Panc1 (cell line): ENCODE measurements at regions not wholly inside any gene's neighbourhood (a gene's known extent, or its start where the extent isn't known, plus 50 kb on each side); places are given as distances from the start of the nearest gene placed in this dataset.

Experiments
- ATAC-seq: fragments of 200-7000 bp; cut with Tn5 transposase; 2 replicates; pipeline ENCODE4 v1.9.1; 2020; ENCODE audit warnings: mild to moderate bottlenecking, moderate library complexity
- BruUV-seq: library from RNA; stranded (reverse); fragments of 400-500 nt; replicated peaks from 2 replicates; lab custom pipeline; 2021; lab: Mats Ljungman, UMichigan
- CTCF ChIA-PET: fragments of 300-600 bp; sonication (Branson Sonifier 250); formaldehyde crosslinking; loops from one replicate; lab custom pipeline; 2022; ENCODE audit warnings: antibody characterized with exemption; lab: Charles Lee
- POLR2A ChIA-PET: fragments of 300-600 bp; sonication (Branson Sonifier 250); formaldehyde crosslinking; loops from one replicate; lab custom pipeline; 2022; ENCODE audit warnings: antibody characterized with exemption; lab: Charles Lee
- DNase-seq: peaks from one replicate; pipeline ENCODE4 v3.0.0-alpha.2; 2010; ENCODE audit warnings: low read depth, low spot score
- H3K27ac ChIP-seq: 2 replicates; pipeline ENCODE4 v1.5.1; 2011; ENCODE audit warnings: mild to moderate bottlenecking, low read length, inconsistent platforms
- H3K27me3 ChIP-seq: fragments of 200-500 bp; sonication (Bioruptor generic); 2 replicates; pipeline ENCODE4 v1.6.0; 2014; ENCODE audit warnings: low read length, inconsistent platforms; ENCODE audit not compliant: control insufficient read depth, insufficient read depth
- H3K36me3 ChIP-seq: fragments of 200-500 bp; sonication (Bioruptor generic); 2 replicates; pipeline ENCODE4 v1.5.1; 2014; ENCODE audit warnings: inconsistent platforms, mild to moderate bottlenecking, low read length, moderate library complexity; ENCODE audit not compliant: control insufficient read depth, insufficient read depth
- H3K4me1 ChIP-seq: 2 replicates; pipeline ENCODE4 v1.5.1; 2011; ENCODE audit warnings: inconsistent platforms, mild to moderate bottlenecking, low read length, moderate library complexity; ENCODE audit not compliant: control insufficient read depth, insufficient read depth
- H3K4me3 ChIP-seq, 2 experiments: 2 replicates each; pipeline ENCODE4 v1.5.1; 2011 to 2012; ENCODE audit warnings: low read depth in 2 of 2, low read length in 2 of 2, mild to moderate bottlenecking in 2 of 2, inconsistent platforms in 1 of 2, moderate library complexity in 1 of 2
- H3K9me3 ChIP-seq: fragments of 200-500 bp; sonication (Bioruptor generic); 2 replicates; pipeline ENCODE4 v1.5.1; 2014; ENCODE audit warnings: low read depth, mild to moderate bottlenecking, inconsistent platforms, low read length, moderate library complexity; ENCODE audit not compliant: control insufficient read depth, insufficient read depth
- POLR2AphosphoS5 ChIP-seq: IDR thresholded peaks from 2 replicates; pipeline ENCODE4 v1.6.1; 2012; ENCODE audit warnings: mild to moderate bottlenecking, low read depth, low read length, moderate library complexity
- SIN3A ChIP-seq: IDR thresholded peaks from 2 replicates; pipeline ENCODE4 v1.6.1; 2012; ENCODE audit warnings: low read depth, mild to moderate bottlenecking, low read length, moderate library complexity, borderline replicate concordance; ENCODE audit not compliant: insufficient read depth
- TCF7L2 ChIP-seq: IDR thresholded peaks from 2 replicates; pipeline ENCODE4 v1.6.1; 2011; ENCODE audit warnings: mild to moderate bottlenecking, low read depth, low read length, inconsistent platforms
- in situ Hi-C: cut with HindIII; loops from 2 replicates; pipeline ENCODE4 v1.10.0; 2016; ENCODE audit warnings: low sequenced_read_pairs, low pct_unique_long_range_greater_than_20kb
- intact Hi-C: fragments of 100-400 bp; cut with micrococcal nuclease; formaldehyde crosslinking; loops from one replicate; pipeline ENCODE4 v1.10.0; 2022; ENCODE audit not compliant: unreplicated experiment
- TF ChIP-seq, protein P1 (sequence below): fragments of 450-650 bp; IDR thresholded peaks from 2 replicates; pipeline ENCODE4 v1.5.1; 2017; ENCODE audit warnings: mild to moderate bottlenecking
- TF ChIP-seq, protein P2 (sequence below), 2 experiments: IDR thresholded peaks; 2 replicates each; pipeline ENCODE4 v1.6.1; 2011 to 2012; ENCODE audit warnings: low read depth in 2 of 2, control low read depth in 1 of 2, low read length in 1 of 2, mild to moderate bottlenecking in 1 of 2, moderate library complexity in 1 of 2; ENCODE audit not compliant: insufficient read depth in 1 of 2

DNA sequence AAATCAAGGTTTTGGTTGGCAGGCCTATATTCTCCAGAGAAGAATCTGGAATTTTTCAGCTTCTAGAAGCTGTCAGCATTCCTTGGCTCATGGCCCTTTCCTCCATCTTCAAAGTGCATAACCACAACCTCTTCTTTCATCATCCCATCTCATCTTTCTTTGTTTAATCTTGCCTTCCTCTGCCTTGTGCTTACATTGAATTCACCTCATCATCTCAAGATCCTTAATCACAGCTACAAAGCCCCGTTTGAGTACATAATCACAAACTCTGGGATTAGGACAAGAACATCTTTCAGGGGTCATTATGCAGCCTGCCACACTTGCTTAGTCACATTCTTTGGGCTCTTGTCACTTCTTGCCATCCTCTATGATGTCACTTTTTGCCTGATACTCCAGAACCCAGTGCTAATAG is 130.3 kb downstream of the FOXD1 start:
- ChIA-PET CTCF (no interaction called here), POLR2A (no interaction called here)
- Histone ChIP-seq H3K4me1 (no peaks in the 10 kb centered on the region), H3K27me3 (no peaks in the 10 kb centered on the region), H3K27ac (no peak overlapping the region), H3K9me3 (no peaks in the 10 kb centered on the region), H3K4me3 (no peak overlapping the region), H3K36me3 (no peaks in the 10 kb centered on the region)
- no peak for ATAC-seq
- DNase-seq = no peak
- intact Hi-C loops (no loop called here), in situ Hi-C loops (no loop called here)
- TF ChIP-seq, protein P1, sequence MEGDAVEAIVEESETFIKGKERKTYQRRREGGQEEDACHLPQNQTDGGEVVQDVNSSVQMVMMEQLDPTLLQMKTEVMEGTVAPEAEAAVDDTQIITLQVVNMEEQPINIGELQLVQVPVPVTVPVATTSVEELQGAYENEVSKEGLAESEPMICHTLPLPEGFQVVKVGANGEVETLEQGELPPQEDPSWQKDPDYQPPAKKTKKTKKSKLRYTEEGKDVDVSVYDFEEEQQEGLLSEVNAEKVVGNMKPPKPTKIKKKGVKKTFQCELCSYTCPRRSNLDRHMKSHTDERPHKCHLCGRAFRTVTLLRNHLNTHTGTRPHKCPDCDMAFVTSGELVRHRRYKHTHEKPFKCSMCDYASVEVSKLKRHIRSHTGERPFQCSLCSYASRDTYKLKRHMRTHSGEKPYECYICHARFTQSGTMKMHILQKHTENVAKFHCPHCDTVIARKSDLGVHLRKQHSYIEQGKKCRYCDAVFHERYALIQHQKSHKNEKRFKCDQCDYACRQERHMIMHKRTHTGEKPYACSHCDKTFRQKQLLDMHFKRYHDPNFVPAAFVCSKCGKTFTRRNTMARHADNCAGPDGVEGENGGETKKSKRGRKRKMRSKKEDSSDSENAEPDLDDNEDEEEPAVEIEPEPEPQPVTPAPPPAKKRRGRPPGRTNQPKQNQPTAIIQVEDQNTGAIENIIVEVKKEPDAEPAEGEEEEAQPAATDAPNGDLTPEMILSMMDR = no peak
- TF ChIP-seq SIN3A = no peak
- TF ChIP-seq, protein P2, sequence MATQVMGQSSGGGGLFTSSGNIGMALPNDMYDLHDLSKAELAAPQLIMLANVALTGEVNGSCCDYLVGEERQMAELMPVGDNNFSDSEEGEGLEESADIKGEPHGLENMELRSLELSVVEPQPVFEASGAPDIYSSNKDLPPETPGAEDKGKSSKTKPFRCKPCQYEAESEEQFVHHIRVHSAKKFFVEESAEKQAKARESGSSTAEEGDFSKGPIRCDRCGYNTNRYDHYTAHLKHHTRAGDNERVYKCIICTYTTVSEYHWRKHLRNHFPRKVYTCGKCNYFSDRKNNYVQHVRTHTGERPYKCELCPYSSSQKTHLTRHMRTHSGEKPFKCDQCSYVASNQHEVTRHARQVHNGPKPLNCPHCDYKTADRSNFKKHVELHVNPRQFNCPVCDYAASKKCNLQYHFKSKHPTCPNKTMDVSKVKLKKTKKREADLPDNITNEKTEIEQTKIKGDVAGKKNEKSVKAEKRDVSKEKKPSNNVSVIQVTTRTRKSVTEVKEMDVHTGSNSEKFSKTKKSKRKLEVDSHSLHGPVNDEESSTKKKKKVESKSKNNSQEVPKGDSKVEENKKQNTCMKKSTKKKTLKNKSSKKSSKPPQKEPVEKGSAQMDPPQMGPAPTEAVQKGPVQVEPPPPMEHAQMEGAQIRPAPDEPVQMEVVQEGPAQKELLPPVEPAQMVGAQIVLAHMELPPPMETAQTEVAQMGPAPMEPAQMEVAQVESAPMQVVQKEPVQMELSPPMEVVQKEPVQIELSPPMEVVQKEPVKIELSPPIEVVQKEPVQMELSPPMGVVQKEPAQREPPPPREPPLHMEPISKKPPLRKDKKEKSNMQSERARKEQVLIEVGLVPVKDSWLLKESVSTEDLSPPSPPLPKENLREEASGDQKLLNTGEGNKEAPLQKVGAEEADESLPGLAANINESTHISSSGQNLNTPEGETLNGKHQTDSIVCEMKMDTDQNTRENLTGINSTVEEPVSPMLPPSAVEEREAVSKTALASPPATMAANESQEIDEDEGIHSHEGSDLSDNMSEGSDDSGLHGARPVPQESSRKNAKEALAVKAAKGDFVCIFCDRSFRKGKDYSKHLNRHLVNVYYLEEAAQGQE (IDR thresholded peaks at IDR 0.05; ENCODE audit: insufficient read depth in 1 of 2, low read depth in 2 of 2, low read length in 1 of 2) = no peak
- no peak for TF ChIP-seq POLR2AphosphoS5
- TF ChIP-seq TCF7L2 = no peak
- no TSS peak for BruUV-seq

DNA sequence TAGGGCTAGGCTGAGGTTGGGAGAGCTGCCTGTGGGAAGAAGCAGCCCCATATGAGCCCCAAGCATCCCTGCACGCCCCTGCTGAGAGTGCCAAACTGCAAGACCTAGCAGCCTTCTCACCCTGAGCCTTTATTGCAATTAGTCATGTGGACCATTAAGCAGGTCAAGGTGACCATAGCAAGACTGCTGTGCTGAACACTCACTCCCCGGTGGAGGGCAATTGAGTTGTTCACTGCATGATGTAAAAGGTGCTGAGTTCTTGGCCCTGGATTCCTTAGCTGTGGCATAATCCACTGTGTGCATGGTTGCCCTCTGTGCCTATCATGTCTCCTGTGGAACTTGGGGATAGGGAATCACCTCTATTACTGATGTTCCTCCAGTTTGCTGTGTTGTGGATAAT is 131.1 kb downstream of the FOXD1 start:
- no TSS peak for BruUV-seq

More for the DNA sequence above, 131.1 kb downstream of the FOXD1 start:
- Histone ChIP-seq H3K4me1 (peaks cover 1% of the 10 kb centered on the region), H3K36me3 (no peaks in the 10 kb centered on the region), H3K27me3 (no peaks in the 10 kb centered on the region), H3K9me3 (no peaks in the 10 kb centered on the region), H3K27ac (no peak overlapping the region), H3K4me3 (no peak overlapping the region)
- intact Hi-C loops = no loop called here
- POLR2A ChIA-PET = no interaction called here
- CTCF ChIA-PET = no interaction called here
- ATAC-seq (no peak), DNase-seq (no peak)
- in situ Hi-C loops = no loop called here
- no peak for TF ChIP-seq SIN3A
- TF ChIP-seq, protein P1 = no peak
- TF ChIP-seq POLR2AphosphoS5 = no peak
- TF ChIP-seq, protein P2 (IDR thresholded peaks at IDR 0.05; ENCODE audit: insufficient read depth in 1 of 2, low read depth in 2 of 2, low read length in 1 of 2) = no peak
- TF ChIP-seq TCF7L2 = no peak
